H9 (cell line): ENCODE measurements at regions not wholly inside any gene's neighbourhood (a gene's known extent, or its start where the extent isn't known, plus 50 kb on each side); places are given as distances from the start of the nearest gene placed in this dataset.
A peak's percentile ranks its signal among the peaks of the same experiment; 100 is the strongest.

Experiments
- DNase-seq: peaks from one replicate; pipeline ENCODE4 v3.0.0-alpha.2; 2017
- H2AFZ ChIP-seq: one replicate; pipeline ENCODE4 v1.6.1; 2013; ENCODE audit warnings: mild to moderate bottlenecking, low read length, control low read depth, moderate library complexity
- H2AK5ac ChIP-seq: 2 replicates; pipeline ENCODE4 v1.6.1; 2013; ENCODE audit warnings: low read length, control low read depth, mixed read lengths; ENCODE audit not compliant: insufficient read length
- H2BK120ac ChIP-seq: one replicate; pipeline ENCODE4 v1.6.1; 2013; ENCODE audit warnings: low read depth, mild to moderate bottlenecking, low read length, control low read depth, inconsistent platforms; ENCODE audit not compliant: poor library complexity, severe bottlenecking
- H2BK12ac ChIP-seq: 2 replicates; pipeline ENCODE4 v1.6.1; 2013; ENCODE audit warnings: low read length, control low read depth, mixed read lengths, low read depth; ENCODE audit not compliant: insufficient read length
- H2BK15ac ChIP-seq: 2 replicates; pipeline ENCODE4 v1.6.1; 2013; ENCODE audit warnings: low read depth, low read length, control low read depth
- H2BK20ac ChIP-seq: one replicate; pipeline ENCODE4 v1.6.1; 2013; ENCODE audit warnings: low read depth, mild to moderate bottlenecking, low read length, control low read depth, inconsistent platforms; ENCODE audit not compliant: poor library complexity, severe bottlenecking
- H2BK5ac ChIP-seq: 2 replicates; pipeline ENCODE4 v1.6.1; 2013; ENCODE audit warnings: low read length, control low read depth, mixed read lengths; ENCODE audit not compliant: insufficient read length
- H3K14ac ChIP-seq: 2 replicates; pipeline ENCODE4 v1.6.1; 2013; ENCODE audit warnings: low read length, control low read depth; ENCODE audit not compliant: insufficient read depth
- H3K18ac ChIP-seq: 2 replicates; pipeline ENCODE4 v1.6.1; 2013; ENCODE audit warnings: low read depth, mild to moderate bottlenecking, mixed read lengths, low read length, control low read depth; ENCODE audit not compliant: insufficient read length
- H3K23ac ChIP-seq: 2 replicates; pipeline ENCODE4 v1.6.1; 2013; ENCODE audit warnings: low read length, control low read depth, mixed read lengths, low read depth; ENCODE audit not compliant: insufficient read length
- H3K23me2 ChIP-seq: 2 replicates; pipeline ENCODE4 v1.6.1; 2013; ENCODE audit warnings: low read depth, mild to moderate bottlenecking, mixed read lengths, low read length, control low read depth; ENCODE audit not compliant: insufficient read length, poor library complexity, severe bottlenecking
- H3K27ac ChIP-seq: 2 replicates; pipeline ENCODE4 v1.5.1; 2013; ENCODE audit warnings: low read length, control low read depth, mixed read lengths, low read depth; ENCODE audit not compliant: insufficient read length
- H3K27me3 ChIP-seq: 2 replicates; pipeline ENCODE4 v1.6.1; 2013; ENCODE audit warnings: low read length, control low read depth, inconsistent platforms; ENCODE audit not compliant: insufficient read depth
- H3K4ac ChIP-seq: 2 replicates; pipeline ENCODE4 v1.6.1; 2013; ENCODE audit warnings: low read depth, mild to moderate bottlenecking, control low read depth, inconsistent platforms, low read length, moderate library complexity
- H3K4me1 ChIP-seq: 2 replicates; pipeline ENCODE4 v1.6.1; 2013; ENCODE audit warnings: low read length, control low read depth, inconsistent platforms; ENCODE audit not compliant: insufficient read depth
- H3K4me2 ChIP-seq: 2 replicates; pipeline ENCODE4 v1.6.1; 2013; ENCODE audit warnings: low read length, control low read depth, mixed read lengths; ENCODE audit not compliant: insufficient read length, insufficient read depth
- H3K56ac ChIP-seq: 2 replicates; pipeline ENCODE4 v1.6.1; 2013; ENCODE audit warnings: low read depth, mild to moderate bottlenecking, mixed read lengths, low read length, control low read depth; ENCODE audit not compliant: insufficient read length
- H3K79me1 ChIP-seq: 2 replicates; pipeline ENCODE4 v1.6.1; 2013; ENCODE audit warnings: low read depth, mild to moderate bottlenecking, moderate library complexity, low read length, control low read depth, inconsistent platforms; ENCODE audit not compliant: insufficient read depth, poor library complexity, severe bottlenecking
- H3K79me2 ChIP-seq: 2 replicates; pipeline ENCODE4 v1.6.1; 2013; ENCODE audit warnings: low read length, control low read depth, inconsistent platforms; ENCODE audit not compliant: insufficient read depth
- H3K9ac ChIP-seq: 2 replicates; pipeline ENCODE4 v1.6.1; 2013; ENCODE audit warnings: low read length, control low read depth, mixed read lengths; ENCODE audit not compliant: insufficient read length; ENCODE audit errors: extremely low read depth
- H3K9me3 ChIP-seq: one replicate; pipeline ENCODE4 v1.6.1; 2013; ENCODE audit warnings: low read depth, low read length, inconsistent platforms; ENCODE audit not compliant: control insufficient read depth
- H3T11ph ChIP-seq: one replicate; pipeline ENCODE4 v1.6.1; 2013; ENCODE audit warnings: mild to moderate bottlenecking, low read length, control low read depth, inconsistent platforms
- H4K20me1 ChIP-seq: one replicate; pipeline ENCODE4 v1.6.1; 2013; ENCODE audit not compliant: control insufficient read depth, insufficient read length, insufficient read depth
- H4K5ac ChIP-seq: 2 replicates; pipeline ENCODE4 v1.6.1; 2013; ENCODE audit warnings: low read depth, mild to moderate bottlenecking, mixed read lengths, low read length, control low read depth; ENCODE audit not compliant: insufficient read length
- H4K8ac ChIP-seq: replicated peaks from 2 replicates; pipeline ENCODE4 v1.6.1; 2013; ENCODE audit warnings: low read length, control low read depth, mixed read lengths, low read depth; ENCODE audit not compliant: insufficient read length
- H4K91ac ChIP-seq: 2 replicates; pipeline ENCODE4 v1.6.1; 2013; ENCODE audit warnings: low read depth, mild to moderate bottlenecking, moderate library complexity, mixed read lengths, low read length, control low read depth; ENCODE audit not compliant: insufficient read length
- H3K27ac Mint-ChIP-seq, 3 experiments: 2 replicates in 2 of 3; 3 replicates in 1 of 3; pipeline ENCODE4 v1.8.0; 2020 to 2021; ENCODE audit warnings: mixed read lengths in 3 of 3, mild to moderate bottlenecking in 1 of 3, moderate library complexity in 1 of 3
- H3K27me3 Mint-ChIP-seq: 2 replicates; pipeline ENCODE4 v1.8.0; 2021; ENCODE audit warnings: low read depth, mild to moderate bottlenecking, moderate library complexity, mixed read lengths
- H3K36me3 Mint-ChIP-seq, 3 experiments: 2 replicates in 2 of 3; 3 replicates in 1 of 3; pipeline ENCODE4 v1.8.0; 2020 to 2021; ENCODE audit warnings: low read depth in 3 of 3, mixed read lengths in 3 of 3; ENCODE audit not compliant: insufficient read depth in 1 of 3
- H3K4me1 Mint-ChIP-seq, 2 experiments: 2 replicates each; pipeline ENCODE4 v1.8.0; 2020; ENCODE audit warnings: mixed read lengths in 2 of 2
- H3K4me3 Mint-ChIP-seq, 2 experiments: 2 replicates in 1 of 2; 3 replicates in 1 of 2; pipeline ENCODE4 v1.8.0; 2020 to 2021; ENCODE audit warnings: mild to moderate bottlenecking in 2 of 2, mixed read lengths in 2 of 2, moderate library complexity in 1 of 2
- H3K9me3 Mint-ChIP-seq, 2 experiments: 2 replicates in 1 of 2; 3 replicates in 1 of 2; pipeline ENCODE4 v1.8.0; 2020; ENCODE audit warnings: mild to moderate bottlenecking in 2 of 2, mixed read lengths in 2 of 2, moderate library complexity in 1 of 2
- WGBS: extraction: QIAGEN DNeasy Blood & Tissue Kit; methylation state at CpG from one replicate; pipeline ENCODE4 v1.1.7; 2013; ENCODE audit warnings: missing lambda C conversion rate, low lambda C conversion rate, mixed read lengths; ENCODE audit not compliant: insufficient read length; ENCODE audit errors: extremely low coverage; 5-methylcytosine and 5-hydroxymethylcytosine counted together
- TF ChIP-seq, protein P1 (sequence below): fragments of 200-600 bp; sonication (generic); conservative IDR thresholded peaks from 3 replicates; pipeline ENCODE4 v1.8.0; 2021; ENCODE audit warnings: antibody characterized with exemption, mild to moderate bottlenecking

DNA sequence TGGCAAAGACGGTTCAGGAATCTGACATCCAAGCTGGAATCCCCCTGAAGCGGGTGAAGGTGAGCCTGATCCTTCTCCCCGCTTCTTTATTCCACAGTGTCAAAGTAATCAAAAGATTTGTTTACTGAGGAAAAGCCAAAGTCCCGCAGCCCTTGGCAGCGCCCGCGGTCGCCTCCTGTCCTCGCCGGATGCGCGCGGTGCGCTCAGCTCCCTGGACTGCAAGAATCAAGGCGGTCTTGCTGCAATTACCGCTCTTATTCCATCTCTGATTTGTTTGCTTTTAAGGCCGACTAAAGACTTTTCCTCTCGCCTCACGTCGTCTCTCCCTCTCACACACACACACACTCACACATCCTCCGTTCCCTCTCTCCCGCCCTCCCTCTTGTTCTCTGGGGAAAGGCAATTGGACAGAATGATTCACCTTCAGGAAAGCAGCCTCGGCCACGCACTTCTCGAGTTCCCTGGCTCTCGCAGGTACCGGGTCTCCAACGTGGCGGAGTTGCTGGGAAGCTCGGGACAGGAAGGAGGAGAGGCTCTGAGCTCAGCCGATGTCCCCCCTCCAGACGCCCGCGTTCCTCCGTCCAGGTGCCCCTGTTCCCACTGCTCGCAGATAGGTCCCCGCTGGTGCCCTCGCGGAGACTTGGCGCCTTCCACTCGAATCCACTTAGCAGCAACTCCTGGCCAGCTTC lies 68.6 kb upstream of the USP15 start:
- Histone ChIP-seq H3K4ac (no peak overlapping the region), H3T11ph (no peak overlapping the region), H4K20me1 (no peaks in the 10 kb centered on the region), H3K27me3 (peaks cover 25% of the 10 kb centered on the region; the same call in 1 of the 2 replicates), H3K18ac (no peak overlapping the region), H3K4me2 (peak overlapping the region; percentile 84), H2AFZ (no peak overlapping the region), H2BK15ac (no peak overlapping the region), H3K4me1 (no peaks in the 10 kb centered on the region), H4K91ac (no peak overlapping the region), H3K9ac (no peak overlapping the region), H3K27ac (no peak overlapping the region), H2AK5ac (no peak overlapping the region), H2BK20ac (no peak overlapping the region), H3K56ac (no peak overlapping the region), H3K23me2 (peaks cover 25% of the 10 kb centered on the region), H4K5ac (no peak overlapping the region), H4K8ac (no peak overlapping the region), H3K9me3 (no peaks in the 10 kb centered on the region), H2BK120ac (no peak overlapping the region), H3K23ac (no peak overlapping the region), H3K79me2 (no peaks in the 10 kb centered on the region), H2BK12ac (no peak overlapping the region), H2BK5ac (no peak overlapping the region), H3K79me1 (no peaks in the 10 kb centered on the region), H3K14ac (no peak overlapping the region; the same call in 1 of the 2 replicates)
- H3K27me3 Mint-ChIP-seq = peaks cover 58% of the 10 kb centered on the region
- DNase-seq = peak; percentile 46
- no peak overlapping the region for H3K27ac Mint-ChIP-seq
- peak overlapping the region; percentile 70 to 87 for H3K4me3 Mint-ChIP-seq
- TF ChIP-seq, protein P1, sequence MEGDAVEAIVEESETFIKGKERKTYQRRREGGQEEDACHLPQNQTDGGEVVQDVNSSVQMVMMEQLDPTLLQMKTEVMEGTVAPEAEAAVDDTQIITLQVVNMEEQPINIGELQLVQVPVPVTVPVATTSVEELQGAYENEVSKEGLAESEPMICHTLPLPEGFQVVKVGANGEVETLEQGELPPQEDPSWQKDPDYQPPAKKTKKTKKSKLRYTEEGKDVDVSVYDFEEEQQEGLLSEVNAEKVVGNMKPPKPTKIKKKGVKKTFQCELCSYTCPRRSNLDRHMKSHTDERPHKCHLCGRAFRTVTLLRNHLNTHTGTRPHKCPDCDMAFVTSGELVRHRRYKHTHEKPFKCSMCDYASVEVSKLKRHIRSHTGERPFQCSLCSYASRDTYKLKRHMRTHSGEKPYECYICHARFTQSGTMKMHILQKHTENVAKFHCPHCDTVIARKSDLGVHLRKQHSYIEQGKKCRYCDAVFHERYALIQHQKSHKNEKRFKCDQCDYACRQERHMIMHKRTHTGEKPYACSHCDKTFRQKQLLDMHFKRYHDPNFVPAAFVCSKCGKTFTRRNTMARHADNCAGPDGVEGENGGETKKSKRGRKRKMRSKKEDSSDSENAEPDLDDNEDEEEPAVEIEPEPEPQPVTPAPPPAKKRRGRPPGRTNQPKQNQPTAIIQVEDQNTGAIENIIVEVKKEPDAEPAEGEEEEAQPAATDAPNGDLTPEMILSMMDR = no peak
- peaks cover 4 to 5% of the 10 kb centered on the region in 2 experiments; a peak in 3 of 5 replicates for H3K9me3 Mint-ChIP-seq
- no CpG with 5 or more reads among the region's 41 CpGs for WGBS
- H3K36me3 Mint-ChIP-seq = peaks cover 0 to 3% (median 0%) of the 10 kb centered on the region in 3 experiments; a peak in 1 of 7 replicates
- peaks cover 22 to 28% of the 10 kb centered on the region in 2 experiments for H3K4me1 Mint-ChIP-seq
